ENCODE measurements at regions not wholly inside any gene's neighbourhood (a gene's known extent, or its start where the extent isn't known, plus 50 kb on each side); places are given as distances from the start of the nearest gene placed in this dataset.

DNA sequence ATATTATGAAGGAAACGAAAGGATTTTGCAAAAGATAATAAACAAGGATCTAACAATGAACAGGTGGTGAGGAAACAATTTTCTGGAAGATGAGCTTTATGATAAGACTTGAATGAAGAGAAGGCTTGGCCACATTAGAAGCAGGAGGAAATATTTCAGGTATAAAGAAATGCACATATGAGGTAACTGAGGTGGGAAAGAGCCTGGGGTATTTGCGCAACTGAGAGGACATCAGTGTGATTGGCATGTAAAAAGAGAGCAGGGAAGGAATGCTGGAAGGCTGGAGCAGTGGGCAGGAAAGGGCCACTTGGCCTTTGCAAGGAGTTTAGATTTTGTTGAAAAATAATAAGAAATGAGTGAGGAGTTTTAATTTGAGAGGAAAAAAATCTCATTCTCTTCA is 414.4 kb upstream of the TMCO5A start:
- TF ChIP-seq, protein P1, sequence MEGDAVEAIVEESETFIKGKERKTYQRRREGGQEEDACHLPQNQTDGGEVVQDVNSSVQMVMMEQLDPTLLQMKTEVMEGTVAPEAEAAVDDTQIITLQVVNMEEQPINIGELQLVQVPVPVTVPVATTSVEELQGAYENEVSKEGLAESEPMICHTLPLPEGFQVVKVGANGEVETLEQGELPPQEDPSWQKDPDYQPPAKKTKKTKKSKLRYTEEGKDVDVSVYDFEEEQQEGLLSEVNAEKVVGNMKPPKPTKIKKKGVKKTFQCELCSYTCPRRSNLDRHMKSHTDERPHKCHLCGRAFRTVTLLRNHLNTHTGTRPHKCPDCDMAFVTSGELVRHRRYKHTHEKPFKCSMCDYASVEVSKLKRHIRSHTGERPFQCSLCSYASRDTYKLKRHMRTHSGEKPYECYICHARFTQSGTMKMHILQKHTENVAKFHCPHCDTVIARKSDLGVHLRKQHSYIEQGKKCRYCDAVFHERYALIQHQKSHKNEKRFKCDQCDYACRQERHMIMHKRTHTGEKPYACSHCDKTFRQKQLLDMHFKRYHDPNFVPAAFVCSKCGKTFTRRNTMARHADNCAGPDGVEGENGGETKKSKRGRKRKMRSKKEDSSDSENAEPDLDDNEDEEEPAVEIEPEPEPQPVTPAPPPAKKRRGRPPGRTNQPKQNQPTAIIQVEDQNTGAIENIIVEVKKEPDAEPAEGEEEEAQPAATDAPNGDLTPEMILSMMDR (IDR thresholded peaks at IDR 0.05; ENCODE audit: insufficient read depth, low read length) = no peak
- no peak for TF ChIP-seq POLR2AphosphoS5 (IDR thresholded peaks at IDR 0.05; ENCODE audit: low read depth)
- TF ChIP-seq SPI1 (IDR thresholded peaks at IDR 0.05; ENCODE audit: borderline replicate concordance, low read depth) = no peak

Data from HL-60 (cell line).